Chondrocyte (in vitro differentiated cells): ENCODE measurements at regions not wholly inside any gene's neighbourhood (a gene's known extent, or its start where the extent isn't known, plus 50 kb on each side); places are given as distances from the start of the nearest gene placed in this dataset.

ENCODE experiments used
- DNase-seq: peaks from one replicate; pipeline ENCODE4 v3.0.0; 2021; ENCODE audit warnings: mixed read lengths, low spot score
- H3K27ac Mint-ChIP-seq: one replicate; pipeline ENCODE4 v1.8.0; 2021; ENCODE audit warnings: mild to moderate bottlenecking, moderate library complexity, mixed read lengths; ENCODE audit not compliant: unreplicated experiment
- H3K27me3 Mint-ChIP-seq: 2 replicates; pipeline ENCODE4 v1.8.0; 2021; ENCODE audit warnings: low read depth, mixed read lengths
- H3K36me3 Mint-ChIP-seq: 2 replicates; pipeline ENCODE4 v1.8.0; 2021; ENCODE audit warnings: low read depth, mixed read lengths
- H3K4me1 Mint-ChIP-seq: 2 replicates; pipeline ENCODE4 v1.8.0; 2021; ENCODE audit warnings: low read depth, mild to moderate bottlenecking, mixed read lengths
- H3K4me3 Mint-ChIP-seq: one replicate; pipeline ENCODE4 v1.8.0; 2021; ENCODE audit warnings: mild to moderate bottlenecking, moderate library complexity, mixed read lengths; ENCODE audit not compliant: unreplicated experiment
- H3K9me3 Mint-ChIP-seq: 2 replicates; pipeline ENCODE4 v1.8.0; 2021; ENCODE audit warnings: low read depth, mixed read lengths
- TF ChIP-seq, protein P1 (sequence below): fragments of 200-600 bp; sonication (generic); IDR thresholded peaks from 2 replicates; pipeline ENCODE4 v1.5.0; 2021; ENCODE audit warnings: antibody characterized with exemption, mild to moderate bottlenecking, moderate library complexity

DNA sequence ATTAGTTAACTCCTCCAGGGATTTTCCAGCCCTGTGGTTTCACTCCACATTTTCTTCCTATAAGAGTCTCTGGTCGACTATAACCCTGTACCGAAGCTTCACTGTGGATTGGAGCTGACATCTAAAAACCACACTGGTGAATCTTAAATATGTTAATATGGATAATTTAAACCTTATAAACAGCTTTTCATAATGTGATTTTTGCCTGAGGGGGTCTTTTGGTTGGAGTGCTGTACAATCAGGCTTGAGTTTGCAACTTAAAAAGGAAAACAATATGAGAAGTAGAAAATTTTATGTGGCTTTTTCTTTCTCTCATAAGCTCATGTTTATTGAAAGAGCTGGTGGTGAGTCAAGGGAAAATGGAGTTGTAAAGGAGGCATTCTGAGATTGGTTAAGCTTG is 313.7 kb downstream of the VPS13C start:
- H3K27me3 Mint-ChIP-seq, result peaks cover 4% of the 10 kb centered on the region
- H3K4me3 Mint-ChIP-seq, result no peak overlapping the region
- DNase-seq, result no peak
- H3K4me1 Mint-ChIP-seq, result no peaks in the 10 kb centered on the region
- TF ChIP-seq, protein P1, sequence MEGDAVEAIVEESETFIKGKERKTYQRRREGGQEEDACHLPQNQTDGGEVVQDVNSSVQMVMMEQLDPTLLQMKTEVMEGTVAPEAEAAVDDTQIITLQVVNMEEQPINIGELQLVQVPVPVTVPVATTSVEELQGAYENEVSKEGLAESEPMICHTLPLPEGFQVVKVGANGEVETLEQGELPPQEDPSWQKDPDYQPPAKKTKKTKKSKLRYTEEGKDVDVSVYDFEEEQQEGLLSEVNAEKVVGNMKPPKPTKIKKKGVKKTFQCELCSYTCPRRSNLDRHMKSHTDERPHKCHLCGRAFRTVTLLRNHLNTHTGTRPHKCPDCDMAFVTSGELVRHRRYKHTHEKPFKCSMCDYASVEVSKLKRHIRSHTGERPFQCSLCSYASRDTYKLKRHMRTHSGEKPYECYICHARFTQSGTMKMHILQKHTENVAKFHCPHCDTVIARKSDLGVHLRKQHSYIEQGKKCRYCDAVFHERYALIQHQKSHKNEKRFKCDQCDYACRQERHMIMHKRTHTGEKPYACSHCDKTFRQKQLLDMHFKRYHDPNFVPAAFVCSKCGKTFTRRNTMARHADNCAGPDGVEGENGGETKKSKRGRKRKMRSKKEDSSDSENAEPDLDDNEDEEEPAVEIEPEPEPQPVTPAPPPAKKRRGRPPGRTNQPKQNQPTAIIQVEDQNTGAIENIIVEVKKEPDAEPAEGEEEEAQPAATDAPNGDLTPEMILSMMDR, result no peak
- H3K9me3 Mint-ChIP-seq, result no peaks in the 10 kb centered on the region
- no peaks in the 10 kb centered on the region for H3K36me3 Mint-ChIP-seq
- H3K27ac Mint-ChIP-seq, result no peak overlapping the region

DNA sequence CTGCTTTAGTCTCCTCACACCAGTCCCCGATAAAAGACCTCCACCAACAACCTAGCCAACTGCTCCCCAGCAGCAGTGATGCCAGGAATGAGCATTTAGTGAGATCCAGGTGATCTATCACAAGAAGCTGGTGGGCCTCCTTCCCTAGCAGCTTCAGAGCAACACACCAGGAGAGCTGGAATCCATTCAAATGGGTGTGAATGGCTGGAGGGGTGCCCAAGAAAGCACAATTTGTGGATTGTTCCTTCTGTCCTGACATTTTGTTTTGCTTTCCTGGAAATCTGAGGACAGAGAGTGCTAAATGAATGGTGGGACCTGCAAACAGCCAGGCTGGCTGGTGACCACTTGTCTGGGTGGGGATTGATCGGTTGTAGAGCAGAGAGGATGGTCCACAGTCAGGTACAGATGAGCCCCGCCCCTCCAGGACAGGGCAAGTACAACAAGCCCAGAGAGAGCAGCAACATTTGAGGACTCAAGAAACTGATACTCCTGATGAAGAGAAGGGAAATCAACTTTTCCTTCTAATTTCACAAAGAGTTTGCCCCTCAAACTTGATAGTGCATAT is 316.8 kb downstream of the VPS13C start:
- DNase-seq, result no peak
- Mint-ChIP-seq H3K4me1 (no peaks in the 10 kb centered on the region), H3K9me3 (peaks cover 4% of the 10 kb centered on the region), H3K36me3 (no peaks in the 10 kb centered on the region), H3K4me3 (no peak overlapping the region), H3K27ac (no peak overlapping the region), H3K27me3 (peaks cover 4% of the 10 kb centered on the region)
- TF ChIP-seq, protein P1, result no peak

DNA sequence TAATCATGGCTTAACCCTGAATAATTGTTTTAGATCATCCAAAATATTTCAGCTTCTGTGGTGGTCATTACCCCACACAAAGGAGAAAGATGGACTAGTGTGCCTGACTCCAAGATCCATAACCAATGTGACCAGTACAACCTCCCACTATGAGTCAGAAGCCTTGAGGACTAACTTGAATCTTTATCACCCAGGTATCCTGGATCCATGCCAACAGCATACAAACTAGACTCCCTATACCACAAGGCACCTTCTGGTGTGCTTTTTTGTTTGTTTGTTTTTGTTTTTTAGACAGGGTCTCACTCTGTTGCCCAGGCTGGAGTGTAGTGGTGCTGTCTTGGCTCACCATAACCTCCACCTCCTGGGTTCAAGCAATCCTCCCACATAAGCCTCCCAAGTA is 317.7 kb downstream of the VPS13C start:
- no peak overlapping the region for H3K4me3 Mint-ChIP-seq

DNA sequence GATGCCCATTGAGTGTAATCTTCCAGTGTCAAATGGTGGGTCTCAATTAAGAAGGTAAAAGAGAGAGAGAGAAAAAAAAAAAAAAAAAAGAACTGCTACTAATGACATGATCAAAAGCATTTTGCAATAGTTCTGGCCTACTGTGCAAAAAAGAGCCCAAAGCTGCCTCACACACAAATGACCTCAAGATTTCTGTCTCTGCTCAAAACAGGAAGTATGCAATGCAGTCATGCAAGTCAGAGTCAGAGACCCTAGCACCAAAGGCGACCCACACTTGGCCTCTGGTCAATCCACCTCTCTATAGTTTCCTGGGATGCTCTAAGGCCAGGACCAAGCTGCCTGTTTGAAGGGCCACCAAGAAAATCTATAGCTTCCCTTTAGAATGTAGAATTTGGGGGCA is 323.5 kb downstream of the VPS13C start:
- Mint-ChIP-seq H3K27ac (no peak overlapping the region), H3K36me3 (no peaks in the 10 kb centered on the region), H3K27me3 (peaks cover 8% of the 10 kb centered on the region), H3K4me1 (no peaks in the 10 kb centered on the region), H3K9me3 (peaks cover 7% of the 10 kb centered on the region), H3K4me3 (no peak overlapping the region)
- TF ChIP-seq, protein P1, result no peak
- no peak for DNase-seq

More for the DNA sequence above, 317.7 kb downstream of the VPS13C start:
- H3K4me1 Mint-ChIP-seq, result no peaks in the 10 kb centered on the region
- H3K36me3 Mint-ChIP-seq, result no peaks in the 10 kb centered on the region
- no peak for DNase-seq
- peaks cover 4% of the 10 kb centered on the region for H3K27me3 Mint-ChIP-seq
- TF ChIP-seq, protein P1, result no peak
- no peak overlapping the region for H3K27ac Mint-ChIP-seq
- peaks cover 7% of the 10 kb centered on the region for H3K9me3 Mint-ChIP-seq

DNA sequence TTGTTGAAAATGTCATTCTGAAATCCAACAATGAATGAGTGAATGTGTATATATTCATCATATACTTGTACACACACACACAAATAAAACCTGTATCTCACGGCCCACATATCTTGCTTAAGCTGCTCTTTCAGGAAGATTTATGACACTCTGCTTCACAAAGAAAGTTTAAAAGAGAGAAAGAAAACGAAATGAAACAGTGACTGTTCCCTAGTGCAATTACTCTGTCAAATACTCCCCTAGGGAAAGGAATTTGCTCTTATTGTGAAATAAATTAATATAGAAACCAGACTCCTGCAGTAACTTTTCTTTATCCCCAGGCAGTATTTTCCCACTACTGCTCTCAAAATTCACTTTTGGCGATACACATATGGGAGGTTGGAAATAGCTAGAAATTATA is 329.1 kb downstream of the VPS13C start:
- H3K27me3 Mint-ChIP-seq, result peaks cover 13% of the 10 kb centered on the region
- H3K27ac Mint-ChIP-seq, result no peak overlapping the region
- no peaks in the 10 kb centered on the region for H3K36me3 Mint-ChIP-seq
- H3K4me3 Mint-ChIP-seq, result no peak overlapping the region
- no peaks in the 10 kb centered on the region for H3K9me3 Mint-ChIP-seq
- TF ChIP-seq, protein P1, result no peak
- DNase-seq, result no peak
- H3K4me1 Mint-ChIP-seq, result no peaks in the 10 kb centered on the region
